HPDE6-E6E7 (cell line): ENCODE measurements at regions not wholly inside any gene's neighbourhood (a gene's known extent, or its start where the extent isn't known, plus 50 kb on each side); places are given as distances from the start of the nearest gene placed in this dataset.

Source experiments
- DNase-seq: peaks from one replicate; pipeline ENCODE4 v3.0.0; 2011; ENCODE audit warnings: missing footprints; ENCODE audit errors: extremely low spot score

DNA sequence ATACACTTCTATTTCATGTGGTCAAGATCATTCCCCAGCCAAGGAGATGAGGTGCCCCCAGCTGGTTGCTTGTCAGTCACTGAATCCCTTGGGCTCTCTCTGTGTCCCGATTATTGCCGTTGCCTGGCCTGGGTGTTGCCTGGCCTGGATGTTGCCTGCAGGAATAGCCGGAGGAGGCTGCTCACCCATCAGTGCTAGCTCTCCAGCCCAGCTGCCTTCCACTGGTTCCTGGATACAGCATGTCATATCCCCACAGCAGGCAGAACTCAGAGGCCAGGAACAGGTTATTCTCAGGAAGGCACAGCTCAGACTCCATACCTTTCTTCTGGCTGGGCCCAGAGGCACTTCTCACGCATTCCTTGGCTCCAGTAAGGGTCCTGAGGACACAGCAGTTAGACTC, 542.1 kb upstream of the MGMT start:
- no peak for DNase-seq

DNA sequence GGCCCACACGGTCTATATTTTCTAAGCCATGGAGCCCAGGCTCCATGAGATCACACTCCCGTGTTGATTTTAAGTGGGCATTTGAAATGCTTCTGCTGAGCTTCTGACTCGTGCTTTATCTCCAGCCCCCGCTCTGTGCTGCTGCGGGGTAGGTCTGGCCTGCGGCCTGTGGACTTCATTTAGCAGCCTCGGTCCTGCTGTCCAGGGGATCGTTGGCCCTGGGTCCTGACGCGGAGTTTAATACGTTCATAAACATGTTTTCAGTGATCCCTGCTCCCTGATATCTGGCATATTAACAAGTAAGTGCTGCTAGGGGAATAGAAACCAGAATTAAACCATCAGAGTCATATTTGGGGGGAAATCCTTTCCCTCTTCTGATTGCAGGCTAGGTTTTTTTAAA, 540.3 kb upstream of the MGMT start:
- DNase-seq: no peak

DNA sequence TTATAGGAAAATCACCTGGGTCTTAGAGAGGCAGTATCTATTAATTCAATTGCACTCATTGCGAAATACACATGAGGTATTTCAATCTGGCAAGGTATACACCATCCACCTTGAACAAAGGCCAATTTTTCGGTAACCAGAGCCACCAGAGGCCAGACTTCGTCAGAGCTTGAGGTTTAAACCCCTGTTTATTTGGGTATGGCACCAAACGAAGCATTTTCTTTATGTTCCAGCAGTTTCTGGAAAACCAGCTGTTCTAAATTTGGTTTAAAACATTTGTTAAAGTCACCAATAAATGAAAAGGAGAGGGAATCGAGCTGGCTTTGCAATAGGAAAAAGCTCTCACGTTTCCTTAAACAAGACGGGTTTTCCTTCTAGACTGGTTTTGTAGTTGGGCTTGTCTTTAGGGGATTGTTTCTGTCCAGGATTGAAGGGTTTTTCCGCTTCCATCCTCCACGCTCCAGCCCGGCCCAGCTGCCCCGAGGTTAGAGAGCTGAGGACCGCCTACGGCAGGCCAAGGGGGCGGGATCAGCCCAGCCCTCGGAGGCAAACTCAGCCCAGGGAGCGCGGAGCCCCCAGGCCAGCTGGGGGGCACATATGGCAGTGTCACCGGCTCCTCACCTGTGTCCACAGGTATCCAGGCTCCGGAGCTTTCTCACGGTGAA, 539.4 kb upstream of the MGMT start:
- no peak for DNase-seq

DNA sequence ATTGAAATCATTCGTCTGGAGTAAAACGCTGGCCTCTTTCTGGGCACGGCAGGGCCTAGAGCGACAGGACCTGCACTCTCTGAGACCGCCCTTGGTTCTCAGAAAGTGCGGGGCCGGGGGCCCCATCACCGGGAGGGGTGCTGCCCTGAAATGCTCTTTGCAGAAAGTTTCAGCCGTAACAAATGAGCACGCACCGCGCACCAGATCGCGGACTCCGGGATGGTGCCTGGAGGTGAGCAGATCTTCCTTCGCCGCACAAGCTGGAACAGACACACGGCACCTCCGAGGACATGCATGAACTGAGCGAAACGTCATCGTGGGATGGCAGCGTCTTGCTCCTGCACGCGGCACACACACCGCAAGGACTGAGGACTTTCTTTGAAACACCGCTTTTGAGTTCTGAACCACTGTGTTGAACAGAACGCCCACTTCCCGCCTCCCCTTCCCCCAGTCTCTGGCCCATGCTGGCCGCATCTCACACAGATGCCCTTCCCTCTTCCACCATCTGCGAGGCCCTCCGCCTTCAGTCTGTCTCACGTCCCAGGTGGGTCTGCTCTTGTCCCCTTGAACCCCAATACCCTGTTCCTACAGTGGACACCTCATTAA, 538.7 kb upstream of the MGMT start:
- DNase-seq: no peak

DNA sequence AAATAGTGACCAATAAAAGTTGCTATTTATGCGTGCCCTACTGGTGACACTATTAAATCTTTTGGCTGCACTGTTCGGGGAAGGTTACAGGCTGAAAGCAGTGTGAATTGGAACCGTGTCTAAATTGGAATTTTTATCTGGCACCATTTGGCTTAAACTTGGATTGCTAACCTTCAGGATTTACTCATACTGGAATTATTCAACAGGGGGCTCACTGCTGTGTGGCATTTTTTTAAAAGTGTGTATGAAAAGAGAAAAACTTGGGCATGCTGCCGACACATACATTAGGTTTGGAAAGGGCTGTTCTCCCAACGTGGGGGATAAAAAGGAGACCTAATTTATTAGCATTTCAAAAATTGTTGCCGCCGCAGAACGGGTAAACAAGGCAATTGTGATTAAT, 537.9 kb upstream of the MGMT start:
- no peak for DNase-seq

DNA sequence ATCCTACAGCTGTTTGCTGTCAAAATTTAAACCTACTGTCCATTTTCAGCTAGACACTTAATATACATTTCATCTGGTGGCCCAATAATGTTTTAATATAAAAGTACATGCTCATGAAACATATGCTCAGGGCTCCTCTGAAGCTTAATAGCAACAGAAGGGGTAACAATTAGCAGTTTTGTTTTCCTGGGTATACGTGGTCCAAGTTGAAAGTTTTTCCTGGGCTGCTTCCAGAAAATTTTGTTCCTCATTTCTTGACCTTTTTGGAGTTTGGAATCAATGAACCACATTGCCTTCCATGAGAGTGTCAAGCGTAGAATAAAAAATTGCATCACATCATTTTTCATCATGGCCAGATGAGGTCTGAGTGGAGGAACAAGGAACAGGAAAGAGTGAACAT, 537.3 kb upstream of the MGMT start:
- DNase-seq: no peak

DNA sequence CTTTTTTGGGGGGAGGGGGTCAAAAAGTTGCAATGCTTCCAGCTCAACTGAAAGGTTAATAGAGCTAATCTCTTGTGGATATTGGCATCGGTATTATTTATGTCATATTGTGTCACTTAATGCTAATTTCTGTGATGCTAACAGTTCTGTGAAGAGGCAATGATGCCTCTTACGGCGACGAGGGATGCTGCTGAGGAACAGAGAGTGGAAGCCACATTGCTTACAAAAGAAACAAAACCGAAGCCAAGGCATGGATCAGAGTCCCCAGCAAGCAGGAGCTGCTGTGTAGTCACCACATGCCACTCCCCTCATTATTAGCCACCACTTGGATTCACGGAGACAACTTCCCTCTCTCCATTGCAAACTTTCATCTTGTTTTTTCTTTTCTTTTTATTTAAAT, 536.5 kb upstream of the MGMT start:
- no peak for DNase-seq

DNA sequence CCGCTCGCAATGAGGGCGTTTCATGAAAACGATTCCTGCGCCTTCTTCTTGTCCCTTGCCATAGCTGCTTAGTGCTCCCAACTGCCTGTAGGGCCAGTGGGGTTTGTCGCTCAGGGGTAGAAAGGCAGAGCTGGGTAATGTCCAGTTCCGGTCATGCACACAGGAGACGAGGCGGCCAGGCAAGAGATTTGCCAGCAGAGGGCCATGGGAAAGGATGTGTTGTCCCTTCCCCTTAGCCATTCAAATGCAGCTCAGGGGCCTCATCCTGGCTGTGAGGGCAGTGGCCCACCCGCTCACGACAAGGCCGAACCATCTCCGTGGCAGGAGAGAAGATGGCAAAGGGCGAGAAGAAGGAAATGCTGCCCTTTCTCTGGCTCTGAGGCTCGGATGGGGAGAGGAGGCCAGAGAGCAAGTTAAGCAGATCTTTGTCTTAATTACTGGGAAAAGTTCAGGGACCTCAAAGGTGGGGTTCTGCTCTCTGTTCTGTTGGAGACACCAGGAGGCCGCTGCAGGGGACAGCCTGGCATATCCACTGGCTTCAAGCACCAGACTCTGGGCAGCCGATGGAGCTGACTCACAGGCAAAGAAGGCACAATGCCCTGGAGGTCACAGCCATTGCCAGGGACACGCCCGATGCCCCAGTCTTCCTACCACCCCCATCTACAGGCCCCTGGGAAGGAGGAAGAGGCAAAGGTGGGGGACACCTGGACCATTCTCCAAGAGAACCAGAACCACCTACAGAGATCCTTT, 534.8 kb upstream of the MGMT start:
- no peak for DNase-seq

DNA sequence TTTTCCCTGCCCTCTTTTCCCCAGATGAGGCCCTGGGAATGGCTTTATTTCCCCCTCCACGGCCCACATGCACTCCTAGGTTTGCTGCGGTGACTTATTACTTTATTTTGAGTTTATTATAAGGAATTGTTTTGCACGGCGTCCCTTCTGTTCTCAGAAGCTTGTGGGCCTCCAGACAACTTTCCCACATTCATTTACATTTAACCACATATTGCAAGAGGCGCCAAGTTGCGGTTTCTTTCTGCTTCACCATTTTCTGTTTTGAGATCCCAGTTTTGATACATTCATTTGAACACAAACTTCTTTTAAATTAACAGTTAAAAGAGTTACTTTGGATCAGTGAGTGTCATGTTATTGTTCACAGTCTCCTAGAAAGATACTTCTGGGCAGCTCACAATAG, 532.5 kb upstream of the MGMT start:
- DNase-seq: no peak

DNA sequence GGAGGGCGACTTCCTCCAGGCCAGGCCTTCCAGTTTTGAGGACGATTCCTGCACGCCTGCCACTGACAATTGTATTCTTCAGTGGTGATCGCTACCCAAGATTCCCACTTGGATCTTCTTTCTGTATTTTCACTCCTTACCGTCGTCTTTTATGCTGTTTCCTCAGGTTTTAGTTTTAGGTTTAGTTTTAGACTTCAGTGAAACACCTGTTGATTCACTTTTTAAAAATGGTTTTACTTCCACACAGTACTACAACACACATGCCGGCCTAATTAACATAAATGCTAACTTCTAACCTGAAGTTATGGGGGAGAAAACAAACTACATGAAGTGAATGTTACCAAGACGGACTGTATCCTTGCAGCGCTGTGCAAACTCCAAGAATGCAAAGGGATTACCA, 530.6 kb upstream of the MGMT start:
- DNase-seq: no peak

DNA sequence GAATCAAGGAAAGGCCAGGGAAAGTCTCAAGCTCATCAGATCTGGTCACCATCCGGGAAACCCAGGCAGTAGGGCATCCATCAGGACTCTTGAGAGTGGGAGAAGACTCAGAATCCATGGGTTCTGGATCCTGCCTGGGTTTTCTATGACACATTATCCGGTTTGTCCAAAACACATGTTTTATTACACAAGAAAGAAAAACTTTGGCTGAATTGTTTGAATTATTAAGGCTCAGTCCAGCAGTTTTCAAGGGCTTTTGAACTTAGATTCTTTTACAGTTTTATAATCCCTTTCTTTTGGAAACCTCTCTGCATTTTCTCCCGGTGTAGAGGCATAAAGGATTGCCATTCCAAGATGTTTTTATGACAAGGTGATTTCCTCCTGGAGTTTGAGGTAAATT, 528.5 kb upstream of the MGMT start:
- no peak for DNase-seq

DNA sequence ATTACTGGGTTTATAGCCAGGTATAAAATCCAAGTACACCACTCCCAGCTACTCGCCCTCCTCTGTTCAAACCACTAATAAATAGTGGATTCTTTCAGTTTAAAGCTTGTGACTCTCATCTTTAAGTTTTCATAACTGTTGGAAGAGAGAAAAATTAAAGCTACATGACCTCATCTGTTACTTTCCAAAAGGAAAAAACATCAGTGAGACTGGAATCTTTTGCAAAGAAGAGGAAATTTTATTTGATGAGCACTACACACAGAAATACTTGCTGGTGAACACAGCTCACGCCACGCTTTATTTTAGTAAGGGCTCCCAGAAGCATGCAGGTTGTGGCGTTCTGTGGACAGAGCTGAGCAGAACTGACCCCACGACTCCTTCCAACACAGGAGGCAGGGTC, 527.0 kb upstream of the MGMT start:
- DNase-seq: no peak

DNA sequence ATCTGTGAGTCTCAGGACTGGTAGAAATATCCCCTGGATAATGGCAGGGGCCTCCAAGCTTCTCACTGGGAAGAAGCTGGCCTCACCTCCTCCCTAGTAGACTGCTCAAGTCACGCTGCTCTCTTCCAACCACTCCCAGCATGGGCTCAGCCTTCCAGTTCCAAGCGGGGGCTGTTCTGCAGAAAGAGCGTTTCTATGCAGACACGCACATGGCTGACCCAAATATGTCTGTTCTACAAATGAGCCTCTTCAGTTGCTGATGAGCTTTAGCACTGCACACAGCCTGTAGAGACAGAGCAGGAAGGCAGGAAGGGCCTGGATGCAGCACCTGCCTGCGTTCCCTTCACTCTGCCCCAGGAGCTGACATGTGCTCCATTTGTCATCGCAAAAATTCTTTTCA, 523.9 kb upstream of the MGMT start:
- DNase-seq: no peak

DNA sequence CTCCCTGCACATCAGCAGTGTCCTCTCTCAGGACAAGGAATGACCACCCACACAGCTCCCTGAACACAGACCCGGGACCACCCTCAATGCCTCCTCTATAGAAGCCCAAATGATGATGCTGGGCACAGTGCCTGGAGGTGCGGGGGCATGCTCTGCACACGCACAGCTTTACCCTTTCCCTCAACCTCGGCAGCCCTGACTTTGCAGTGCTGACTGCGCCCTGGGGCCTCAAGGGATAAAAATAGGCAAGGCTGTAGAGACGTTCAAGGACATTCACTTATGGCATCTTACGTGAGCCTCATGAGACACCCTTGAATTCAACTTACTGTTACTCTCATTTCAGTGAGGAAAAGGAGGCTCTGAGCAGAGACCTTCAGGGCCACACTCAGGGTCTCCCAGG, 521.6 kb upstream of the MGMT start:
- no peak for DNase-seq

DNA sequence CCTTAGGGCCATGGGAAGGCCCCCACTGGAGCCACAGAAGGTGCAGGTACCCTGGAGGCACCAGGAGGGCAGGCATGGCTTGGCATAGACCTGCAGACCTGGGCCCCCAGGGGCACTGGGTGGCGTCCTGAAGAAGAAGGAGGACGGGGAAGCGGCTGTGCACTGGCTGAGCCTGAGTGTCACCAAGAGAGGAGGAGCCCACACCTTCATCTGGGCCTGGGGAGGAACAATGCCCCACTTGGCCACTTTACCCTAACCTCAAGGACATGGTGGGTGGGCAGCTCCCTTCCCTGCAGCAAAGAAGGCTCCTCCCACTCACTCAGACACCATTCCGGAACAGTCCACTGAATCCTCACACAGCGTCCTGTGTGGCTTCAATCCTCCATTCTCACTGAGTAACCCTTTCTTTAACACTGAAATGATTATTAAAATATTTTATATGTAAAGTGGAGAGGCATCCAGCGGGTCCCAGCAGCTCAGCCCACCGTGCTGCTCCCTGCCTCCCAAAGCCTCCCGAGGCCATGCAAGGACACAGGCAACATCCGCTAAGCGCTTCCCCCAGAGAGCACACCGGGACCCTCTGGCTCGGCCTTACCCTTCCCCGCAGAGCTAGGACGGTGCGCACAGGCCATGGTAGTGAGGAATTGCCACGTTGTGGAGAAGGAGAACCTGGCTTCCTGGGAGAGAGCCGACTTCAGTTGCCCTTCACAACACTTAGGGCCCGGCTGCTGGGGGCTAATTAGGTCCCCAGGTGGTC, 516.7 kb upstream of the MGMT start:
- DNase-seq: no peak

DNA sequence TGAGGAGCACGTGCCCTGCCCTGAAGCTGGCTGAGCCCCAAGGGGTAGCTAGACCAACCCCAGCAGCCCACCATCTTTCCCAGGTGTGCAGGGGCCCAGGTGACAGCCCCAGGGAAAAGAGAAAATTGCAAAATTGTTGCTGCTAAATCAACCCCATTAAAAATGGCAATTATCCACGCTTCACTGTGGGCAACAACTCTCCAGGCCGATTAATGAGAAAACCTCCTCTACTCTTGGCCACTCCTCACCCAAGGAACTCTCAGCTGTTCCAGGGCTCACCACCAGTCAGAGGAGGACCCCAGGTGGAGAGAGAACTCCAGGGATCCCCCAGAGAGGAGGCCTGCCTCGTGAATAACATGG, 516.1 kb upstream of the MGMT start:
- no peak for DNase-seq

DNA sequence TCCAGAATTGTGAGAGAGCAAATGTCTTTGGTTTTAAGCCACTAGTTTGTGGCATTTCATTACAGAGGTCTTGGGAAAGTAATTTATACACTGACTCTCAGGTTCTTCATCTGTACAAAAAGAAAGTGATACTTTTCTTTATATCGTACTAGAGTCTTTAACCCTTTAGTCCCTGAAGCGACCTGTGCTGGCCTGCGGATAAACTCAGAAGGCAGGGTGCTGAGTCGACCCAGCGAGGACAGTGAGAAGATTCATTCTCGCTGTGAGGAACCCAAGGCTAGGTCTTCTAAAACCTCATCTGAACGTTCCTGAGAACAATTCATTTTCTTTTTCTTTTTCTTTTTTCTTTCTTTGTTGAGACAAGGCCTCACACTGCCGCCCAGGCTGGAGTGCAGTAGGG, 514.2 kb upstream of the MGMT start:
- no peak for DNase-seq

DNA sequence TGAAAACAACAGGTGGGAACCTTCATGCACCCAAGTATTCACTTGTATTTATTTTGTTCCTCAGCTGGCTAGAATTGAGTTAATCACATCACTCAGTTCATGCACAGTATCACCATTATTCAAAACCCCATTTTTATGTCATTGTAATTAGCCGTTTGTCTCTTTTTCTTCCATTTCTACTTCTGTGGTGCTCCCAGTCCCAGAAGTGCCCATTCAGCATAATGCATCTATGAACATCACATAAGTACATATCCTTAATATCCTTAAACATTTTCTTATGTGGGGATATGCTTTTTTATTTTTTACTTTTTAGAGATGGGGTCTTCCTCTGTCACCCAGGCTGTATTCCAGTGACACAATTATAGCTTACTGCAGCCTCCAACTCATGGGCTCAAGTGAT, 510.9 kb upstream of the MGMT start:
- no peak for DNase-seq

DNA sequence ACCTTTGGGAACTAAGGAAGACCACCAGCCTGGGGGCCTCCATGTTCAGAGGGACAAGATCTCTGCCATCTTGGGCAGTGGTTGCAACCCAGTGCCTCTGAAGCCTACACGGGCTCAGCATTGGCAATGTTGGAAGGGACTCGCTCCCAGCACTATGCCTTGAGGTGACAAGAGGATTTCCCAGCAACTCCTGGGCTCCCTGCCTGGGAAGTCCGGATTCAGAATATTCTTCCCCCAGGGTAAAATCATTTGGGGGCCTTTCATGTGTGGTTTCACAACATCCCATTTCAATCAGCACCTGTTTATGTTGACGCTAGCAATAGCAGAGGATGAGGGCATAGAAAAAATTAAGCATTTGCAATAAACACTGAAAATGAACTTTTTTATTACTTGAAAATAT, 509.8 kb upstream of the MGMT start:
- no peak for DNase-seq

DNA sequence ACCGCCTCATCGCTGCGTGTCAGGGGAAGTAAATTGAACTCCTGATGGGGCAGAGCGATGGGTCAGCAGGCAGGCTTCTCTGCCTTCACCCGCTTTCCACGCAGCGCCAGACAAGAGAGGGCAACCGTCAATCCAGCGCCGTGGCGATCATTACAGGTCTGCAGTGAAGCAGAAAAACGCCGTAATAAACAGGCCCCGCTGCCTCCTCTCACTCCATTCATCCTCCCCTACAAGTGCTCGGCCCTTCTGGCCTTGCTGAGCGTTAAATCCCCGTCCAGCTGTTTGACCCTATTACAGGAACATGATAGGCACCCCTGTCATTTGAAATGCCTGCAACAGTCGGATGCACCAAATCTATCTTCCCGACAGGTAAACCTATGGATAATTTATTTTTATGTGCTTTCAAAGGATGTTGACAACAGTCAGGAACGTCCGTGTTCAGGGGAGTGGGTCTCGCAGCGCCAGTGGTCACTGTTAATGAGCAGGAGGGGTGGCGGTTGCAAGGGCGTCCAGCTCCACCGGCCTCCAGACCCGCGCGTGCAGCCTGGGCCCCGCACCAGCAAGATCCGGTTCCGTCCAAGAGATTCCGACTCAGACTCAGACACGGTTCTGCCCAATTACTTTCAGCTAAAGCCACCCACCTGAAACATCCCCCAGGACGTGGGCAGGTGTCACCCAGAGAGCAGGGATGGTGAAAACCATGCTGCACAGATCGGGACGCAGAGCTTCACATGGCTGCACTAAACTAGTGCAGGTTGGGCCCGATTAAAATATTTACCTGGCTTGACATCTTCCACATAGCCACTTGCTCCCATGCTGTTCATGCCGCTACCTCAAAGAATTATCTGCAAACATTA, 508.0 kb upstream of the MGMT start:
- no peak for DNase-seq

DNA sequence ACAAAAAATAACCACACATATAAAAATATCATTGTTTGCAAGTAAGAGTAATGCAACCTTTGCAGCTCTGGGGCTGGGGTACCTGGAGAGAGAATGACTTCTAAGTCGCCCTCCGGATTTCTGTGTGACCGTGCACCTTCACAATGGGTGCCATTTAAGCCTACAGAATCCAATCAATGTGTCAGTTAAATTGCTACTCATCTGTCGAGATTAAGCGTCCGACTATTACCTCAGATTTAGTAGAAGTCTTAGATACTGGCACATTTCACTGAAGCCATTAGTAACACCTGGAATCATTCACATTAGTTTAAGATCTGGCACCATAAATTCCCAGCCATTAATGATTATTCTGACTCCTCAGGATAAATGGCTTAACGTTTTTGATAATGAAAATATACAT, 507.3 kb upstream of the MGMT start:
- no peak for DNase-seq

DNA sequence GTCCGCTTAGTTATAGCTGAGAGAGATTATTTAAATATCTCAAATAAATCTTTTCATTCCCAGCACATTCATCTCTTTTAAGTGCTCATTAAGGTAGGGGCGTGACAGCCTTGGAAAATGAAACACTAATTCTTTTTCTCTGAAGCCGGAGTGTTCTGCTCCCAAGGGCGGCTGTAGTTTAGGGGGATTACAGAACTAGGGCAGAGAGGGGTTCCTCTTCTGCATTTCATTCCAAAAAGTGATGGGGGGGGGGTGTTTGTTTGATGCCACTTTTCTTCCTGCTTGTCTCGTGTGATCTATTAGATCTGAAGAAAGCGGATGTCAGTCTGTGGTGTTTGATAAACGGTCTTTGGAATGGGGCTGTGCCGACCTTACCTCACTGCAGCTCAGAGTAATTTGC, 506.5 kb upstream of the MGMT start:
- DNase-seq: no peak
